GM12801 (cell line): ENCODE measurements at regions not wholly inside any gene's neighbourhood (a gene's known extent, or its start where the extent isn't known, plus 50 kb on each side); places are given as distances from the start of the nearest gene placed in this dataset.

ENCODE experiments used
- CTCF ChIP-seq: IDR thresholded peaks from one replicate; pipeline ENCODE4 v1.5.1; 2011; ENCODE audit warnings: control low read depth; ENCODE audit not compliant: insufficient read length; ENCODE audit errors: extremely low read depth

- no peak for TF ChIP-seq CTCF
Observed at GRCh38 chr2:9778471-9779316, 64.6 kb upstream of the TAF1B start.

GRCh38 chr2:9779596-9780264 is 63.5 kb upstream of the TAF1B start:
- no peak for TF ChIP-seq CTCF

GRCh38 chr2:9780368-9781130 is 62.7 kb upstream of the TAF1B start:
- TF ChIP-seq CTCF: no peak

GRCh38 chr2:9781252-9781651 is 62.0 kb upstream of the TAF1B start:
- no peak for TF ChIP-seq CTCF

GRCh38 chr2:9782197-9782719 is 61.0 kb upstream of the TAF1B start:
- TF ChIP-seq CTCF: no peak

- no peak for TF ChIP-seq CTCF
Observed at GRCh38 chr2:9789371-9789770, 53.9 kb upstream of the TAF1B start.

- no peak for TF ChIP-seq CTCF
Observed at GRCh38 chr2:9790702-9791225, 52.5 kb upstream of the TAF1B start.
